Activated naive CD8-positive, alpha-beta T cell treated with anti-CD3 and anti-CD28 coated beads, Interleukin-2, amount 50 U/mL, for 16 hours (primary cell): ENCODE measurements at regions not wholly inside any gene's neighbourhood (a gene's known extent, or its start where the extent isn't known, plus 50 kb on each side); places are given as distances from the start of the nearest gene placed in this dataset.
"Not testable (repeated sequence)": the region's sequence is repeated elsewhere in the genome, so short reads cannot be mapped to it uniquely, and the experiment has no call there.

Source experiments
- DNase-seq: peaks from one replicate; pipeline ENCODE4 v3.0.0-alpha.2; 2020; ENCODE audit warnings: low read depth, low spot score

DNA sequence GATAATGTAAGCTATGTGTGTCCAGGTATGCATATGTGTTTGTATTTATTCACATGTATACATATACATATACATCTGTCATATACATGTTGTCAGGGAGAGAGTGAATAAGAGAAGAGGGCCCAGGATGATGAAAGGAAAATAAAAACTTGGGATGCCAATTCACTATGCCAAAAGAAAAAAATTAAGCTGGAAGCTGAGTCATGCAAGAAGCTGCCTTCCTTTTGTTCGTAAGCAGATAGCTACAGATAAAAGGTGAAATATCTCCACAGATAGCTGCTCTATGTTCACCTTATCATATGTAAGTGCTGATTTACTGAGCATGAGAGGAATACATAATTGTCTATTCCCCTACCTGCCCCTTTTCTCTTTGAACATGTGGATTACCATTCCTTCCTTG lies 579.9 kb downstream of the EPM2A start:
- DNase-seq: no peak

DNA sequence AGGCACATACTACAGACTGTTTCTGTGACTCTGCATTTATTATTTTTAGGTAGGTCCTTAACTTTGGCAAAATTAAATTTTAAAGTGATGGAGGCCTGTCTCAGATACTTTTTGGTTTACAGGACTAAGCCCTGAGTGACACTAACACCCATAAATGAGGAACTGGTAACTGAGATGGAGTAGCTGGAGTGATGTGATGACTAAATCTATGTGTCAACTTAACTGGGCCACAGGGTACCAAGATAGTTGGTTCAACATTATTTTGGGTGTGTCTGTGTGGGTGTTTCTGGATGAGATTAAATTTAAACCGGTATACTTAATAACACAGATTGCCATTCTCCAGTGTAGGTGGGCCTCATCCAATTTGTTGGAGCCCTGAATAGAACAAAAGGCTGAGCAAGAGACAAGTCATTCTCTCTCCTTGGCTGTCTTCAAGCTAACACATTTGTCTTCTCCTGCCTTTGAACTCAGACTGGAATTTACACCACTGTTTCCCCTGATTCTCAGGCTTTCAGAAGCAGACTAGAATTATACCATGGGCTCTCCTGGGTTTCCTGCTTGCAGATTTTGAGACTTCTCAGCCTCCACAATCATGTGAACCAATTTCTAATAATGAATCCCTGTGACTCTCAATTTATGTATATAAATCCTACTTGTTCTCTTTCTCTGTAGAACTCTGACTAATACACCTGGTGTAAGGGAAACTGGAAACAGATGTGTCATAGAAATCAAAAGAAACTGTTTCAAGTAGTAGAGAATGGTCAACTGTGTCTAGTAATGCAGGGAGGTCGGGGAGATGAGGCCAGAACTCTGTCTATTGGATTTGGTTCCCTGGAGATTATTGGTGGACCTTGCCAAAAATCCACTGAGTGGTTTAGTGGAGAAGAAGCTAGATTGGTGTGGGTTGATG lies 579.2 kb downstream of the EPM2A start:
- no peak for DNase-seq

DNA sequence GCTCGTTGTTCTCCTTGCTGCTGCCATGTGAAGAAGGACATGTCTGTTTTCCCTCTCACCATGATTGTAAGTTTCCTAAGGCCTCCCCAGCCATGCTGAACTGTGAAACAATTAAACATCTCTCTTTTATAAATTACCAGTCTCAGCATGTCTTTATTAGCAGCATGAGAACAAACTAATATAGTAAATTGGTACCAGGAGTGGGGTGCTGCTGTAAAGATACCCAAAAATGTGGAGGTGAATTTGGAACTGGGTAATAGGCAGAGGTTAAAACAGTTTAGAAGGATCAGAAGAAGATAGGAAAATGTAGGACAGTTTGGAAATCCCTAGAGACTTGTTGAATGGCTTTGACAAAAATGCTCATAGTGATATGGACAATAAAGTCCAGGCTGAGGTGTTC lies 576.7 kb downstream of the EPM2A start:
- DNase-seq: not testable (repeated sequence)

DNA sequence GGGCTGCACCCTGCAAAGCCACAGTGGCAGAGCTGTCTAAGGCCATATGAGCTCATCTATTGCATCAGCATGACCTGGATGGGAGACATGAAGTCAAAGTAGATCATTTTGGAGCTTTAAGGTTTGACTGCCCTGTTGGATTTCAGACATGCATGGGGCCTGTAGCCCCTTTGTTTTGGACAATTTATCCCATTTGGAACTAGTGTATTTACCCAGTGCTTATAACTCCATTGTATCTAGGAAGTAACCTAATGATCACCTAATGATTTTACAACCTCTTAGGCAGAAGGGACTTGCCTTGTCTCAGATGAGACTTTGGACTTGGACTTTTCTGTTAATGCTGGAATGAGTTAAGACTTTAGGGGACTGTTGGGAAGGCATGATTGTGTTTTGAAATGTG lies 575.4 kb downstream of the EPM2A start:
- DNase-seq: no peak

DNA sequence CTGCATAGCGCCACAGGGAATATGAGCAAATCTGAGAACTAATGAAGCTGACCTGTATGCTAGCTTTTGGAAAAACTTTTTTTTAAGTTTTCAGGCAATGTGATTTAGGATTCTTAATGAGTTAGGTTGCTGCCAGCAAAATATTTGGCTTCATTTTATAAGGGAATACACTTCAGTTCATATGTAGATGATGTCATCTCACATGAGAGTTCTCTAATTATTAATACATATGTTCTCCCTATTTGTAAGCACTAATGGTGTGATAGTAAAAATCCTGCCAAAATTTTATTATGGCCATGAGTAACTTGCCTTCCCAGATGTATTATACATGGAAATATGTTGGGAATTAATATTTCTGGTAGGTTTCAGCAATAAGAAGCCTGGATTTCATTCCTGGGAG lies 573.8 kb downstream of the EPM2A start:
- no peak for DNase-seq

DNA sequence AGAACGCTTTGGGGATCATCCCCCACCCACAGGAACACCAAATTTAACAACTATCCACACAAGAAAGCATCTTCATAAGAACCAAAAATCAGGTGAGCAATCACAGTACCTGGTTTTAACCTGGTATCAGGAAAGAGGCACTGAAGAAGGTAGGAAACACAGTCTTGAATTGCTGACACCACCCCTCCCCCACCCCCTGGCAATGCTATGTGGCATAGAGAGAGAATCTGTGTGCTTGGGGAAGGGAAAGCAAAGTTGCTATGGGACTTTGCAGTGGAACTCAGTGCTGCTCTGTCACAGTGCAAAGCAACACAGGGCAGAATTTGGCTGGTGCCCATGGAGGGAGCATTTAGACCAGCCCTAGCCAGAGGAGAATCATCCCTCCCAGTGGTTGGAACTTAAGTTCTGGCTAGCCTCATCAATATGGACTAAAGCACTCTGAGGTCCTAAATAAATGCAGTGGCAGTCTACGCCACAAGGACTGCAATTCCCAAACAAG lies 565.5 kb downstream of the EPM2A start:
- no peak for DNase-seq

DNA sequence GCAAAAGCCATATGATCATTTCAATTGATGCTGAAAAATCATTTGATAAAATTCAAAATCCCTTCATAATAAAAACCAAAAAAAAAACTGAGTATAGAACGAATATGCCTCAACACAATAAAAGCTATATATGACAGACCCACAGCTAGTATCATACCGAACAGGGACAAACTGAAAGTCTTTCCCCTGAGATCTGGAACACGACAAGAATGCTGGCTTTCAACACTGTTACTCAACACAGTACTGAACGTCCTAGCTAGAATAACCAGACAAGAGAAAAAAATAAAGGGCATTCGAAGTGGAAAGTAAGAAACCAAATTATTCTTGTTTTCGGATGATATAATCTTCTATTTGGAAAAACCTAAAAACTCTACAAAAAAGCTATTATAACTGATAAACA lies 559.9 kb downstream of the EPM2A start:
- no peak for DNase-seq

DNA sequence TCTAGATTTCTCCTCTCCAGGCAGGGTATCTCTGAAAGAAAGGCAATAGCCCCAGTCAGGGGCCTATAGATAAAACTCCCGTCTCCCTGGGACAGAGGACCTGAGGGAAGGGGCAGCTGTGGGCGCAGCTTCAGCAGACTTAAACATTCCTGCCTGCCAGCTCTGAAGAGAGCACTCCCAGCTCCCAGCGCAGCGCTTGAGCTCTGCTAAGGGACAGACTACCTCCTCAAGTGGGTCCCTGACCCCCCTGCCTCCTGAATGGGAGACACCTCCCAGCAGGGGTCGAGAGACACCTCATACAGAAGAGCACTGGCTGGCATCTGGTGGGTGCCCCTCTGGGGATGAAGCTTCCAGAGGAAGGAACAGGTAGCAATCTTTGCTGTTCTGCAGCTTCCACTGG lies 556.9 kb downstream of the EPM2A start:
- DNase-seq: no peak

DNA sequence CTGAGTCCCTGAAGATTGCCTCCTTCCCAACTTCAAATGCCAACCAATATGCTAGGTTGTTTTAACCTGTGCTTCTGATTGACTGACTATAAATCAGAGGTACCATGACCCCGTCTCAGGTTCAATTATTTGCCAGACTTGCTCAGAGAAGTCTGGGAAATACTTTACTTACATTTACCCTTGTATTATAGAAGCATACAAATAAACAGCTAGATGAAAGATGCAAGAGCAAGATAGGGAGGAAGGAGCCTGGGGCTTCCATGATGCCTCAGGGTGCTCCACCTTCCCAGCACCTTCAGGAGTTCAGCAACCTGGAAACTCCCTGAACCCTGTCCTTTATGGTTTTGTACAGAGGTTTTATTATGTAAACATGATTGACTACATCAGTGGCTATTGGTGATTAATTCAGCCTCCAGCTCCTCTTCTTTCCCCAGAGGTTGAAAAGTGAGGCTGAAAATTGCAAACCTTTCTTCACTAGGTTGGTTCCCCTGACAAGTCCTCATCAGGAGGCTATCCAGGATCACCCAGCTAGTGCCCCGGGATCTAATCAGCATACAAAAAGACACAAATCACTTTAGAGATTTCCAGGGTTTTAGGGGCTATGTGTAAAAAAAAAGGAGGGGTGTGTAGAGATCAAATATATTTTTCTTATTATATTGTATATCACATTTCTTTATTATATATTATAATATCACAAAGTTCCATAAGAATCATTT lies 547.7 kb downstream of the EPM2A start:
- no peak for DNase-seq

DNA sequence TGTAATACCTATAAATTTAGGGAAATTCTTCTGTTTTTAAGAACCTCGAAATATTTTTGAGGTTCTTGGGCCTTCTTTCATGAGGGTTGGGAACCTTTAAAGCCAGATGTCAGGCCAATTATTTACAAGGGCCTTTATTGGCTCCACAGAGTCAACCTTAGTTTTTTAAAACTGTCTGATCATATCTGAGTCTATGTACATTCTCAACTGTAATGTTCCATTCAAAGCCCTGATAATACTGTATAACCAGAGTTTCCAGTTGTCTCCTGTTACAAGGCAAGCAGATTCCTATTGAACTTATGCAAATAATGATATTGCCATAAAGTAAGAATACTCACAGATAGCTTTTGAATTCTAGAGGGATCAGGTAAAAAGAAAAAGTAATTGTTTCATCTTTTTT lies 545.5 kb downstream of the EPM2A start:
- DNase-seq: no peak

DNA sequence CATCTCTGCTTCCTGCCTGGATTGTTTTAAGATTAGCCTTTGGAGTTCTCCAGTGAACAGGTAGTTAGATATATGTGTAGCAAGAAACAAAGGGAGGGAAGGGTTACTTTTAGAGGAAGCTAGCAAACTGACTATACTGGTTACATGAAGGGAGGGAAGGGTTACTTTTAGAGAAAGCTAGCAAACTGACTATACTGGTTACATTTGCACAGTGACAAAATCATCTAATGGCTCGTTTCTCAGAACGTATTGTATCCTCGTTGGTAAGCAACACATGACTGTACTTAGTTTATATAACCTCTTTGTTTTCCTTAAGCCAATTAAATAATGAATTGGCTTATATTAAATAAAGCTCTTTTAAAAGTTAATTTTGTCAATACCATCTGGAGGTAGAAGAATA lies 540.9 kb downstream of the EPM2A start:
- DNase-seq: no peak

DNA sequence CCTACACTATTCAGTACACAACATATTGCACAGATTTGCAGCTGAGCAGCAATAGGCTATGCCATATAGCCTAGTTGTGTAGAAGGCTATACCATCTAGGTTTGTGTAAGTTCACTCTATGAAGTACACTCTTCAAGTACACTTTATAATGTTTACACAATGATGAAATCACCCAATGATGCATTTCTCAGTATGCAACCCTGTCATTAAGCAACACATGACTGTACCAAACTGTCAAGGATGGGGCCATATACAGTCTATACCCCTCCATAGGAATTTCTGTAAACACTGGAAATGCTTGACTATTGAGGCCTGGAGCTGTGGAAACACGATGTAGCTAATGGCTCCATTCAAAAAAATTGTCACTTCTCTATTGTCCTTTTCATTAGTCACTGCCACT lies 535.4 kb downstream of the EPM2A start:
- DNase-seq: no peak

DNA sequence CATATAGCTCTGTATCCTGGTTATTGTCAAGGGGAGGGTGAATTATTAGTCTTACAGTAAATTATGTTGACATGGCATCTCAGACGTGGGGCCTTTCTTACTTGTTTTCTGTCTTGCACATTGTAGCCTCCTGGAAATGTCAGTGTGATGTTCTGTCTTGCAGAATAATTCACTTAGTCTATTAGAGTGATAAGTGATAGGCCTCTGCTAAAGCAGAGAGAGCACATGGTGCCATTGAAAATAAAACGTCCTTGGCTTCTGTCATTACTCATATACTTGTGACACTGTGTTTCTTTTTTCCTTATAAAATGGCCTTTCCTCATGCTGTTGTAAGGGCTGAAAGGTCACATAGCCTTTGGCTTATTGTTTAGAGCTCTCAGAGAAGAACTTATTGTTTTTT lies 531.0 kb downstream of the EPM2A start:
- no peak for DNase-seq

DNA sequence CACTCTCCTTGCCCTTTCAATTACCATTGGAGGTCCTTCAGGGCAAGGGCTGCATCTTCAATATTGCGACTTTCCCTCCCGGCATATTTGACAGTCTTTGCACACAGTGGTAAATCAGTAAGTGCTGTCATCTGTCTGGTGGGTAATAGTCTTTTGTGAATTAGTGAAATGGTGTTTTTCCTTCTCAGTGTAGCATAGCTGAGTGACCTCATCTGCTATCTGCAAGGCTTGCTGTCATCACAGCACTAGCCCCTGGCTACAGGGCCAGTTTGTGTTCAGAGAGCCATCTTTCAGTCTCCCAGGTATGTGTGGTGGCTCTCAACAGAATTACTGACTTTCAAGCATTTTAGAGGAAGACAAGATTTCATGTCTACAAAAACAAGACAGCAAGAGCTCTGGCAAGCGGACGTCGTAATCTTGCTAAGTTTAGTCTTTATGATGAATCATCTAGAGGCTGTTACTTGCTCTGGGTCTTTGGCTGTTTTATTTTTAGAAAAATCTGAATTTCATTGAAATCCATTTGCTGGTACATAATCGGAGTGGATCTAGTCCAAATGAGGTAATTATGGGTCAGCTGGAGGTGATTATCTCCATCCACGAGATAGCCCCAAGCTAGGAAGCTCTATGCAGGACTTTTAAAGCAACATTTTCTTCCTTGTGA lies 528.9 kb downstream of the EPM2A start:
- DNase-seq: no peak

DNA sequence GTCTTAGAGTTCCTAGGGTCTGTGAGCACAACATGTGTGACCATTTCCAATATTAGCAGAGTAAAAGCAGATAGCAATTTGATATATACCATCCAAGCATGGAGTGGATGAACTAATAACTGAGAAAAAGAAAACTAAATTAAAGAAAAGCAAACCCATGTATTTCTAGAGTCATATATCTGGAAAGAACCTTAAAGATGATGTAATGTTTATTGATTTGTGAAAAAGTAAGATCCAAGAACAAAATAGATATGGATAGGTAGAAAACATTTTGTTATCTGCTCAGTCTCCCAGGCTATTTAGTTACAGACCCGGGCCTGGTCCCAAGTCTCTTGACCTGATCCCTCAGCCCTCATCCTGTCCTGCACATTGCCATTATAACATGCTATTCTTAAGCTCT lies 526.8 kb downstream of the EPM2A start:
- no peak for DNase-seq

DNA sequence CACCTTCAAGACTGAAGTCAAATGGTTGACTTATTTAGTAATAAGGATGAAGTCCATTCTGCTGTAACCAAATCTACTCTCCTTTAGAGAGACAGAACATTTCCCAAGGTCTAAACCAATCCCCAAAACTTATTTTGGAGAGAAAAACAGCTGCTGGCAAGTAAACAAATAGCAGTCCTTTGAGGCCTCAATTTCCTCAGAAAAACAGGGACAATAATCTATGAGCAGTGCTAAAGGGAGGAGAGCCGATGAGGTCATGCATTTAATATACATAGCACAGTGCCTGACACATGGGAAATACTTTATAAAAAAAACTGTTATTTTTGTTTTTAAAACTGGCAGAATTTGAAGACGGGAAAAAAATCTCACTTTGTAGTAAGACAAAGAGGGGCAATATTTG lies 526.0 kb downstream of the EPM2A start:
- DNase-seq: no peak

DNA sequence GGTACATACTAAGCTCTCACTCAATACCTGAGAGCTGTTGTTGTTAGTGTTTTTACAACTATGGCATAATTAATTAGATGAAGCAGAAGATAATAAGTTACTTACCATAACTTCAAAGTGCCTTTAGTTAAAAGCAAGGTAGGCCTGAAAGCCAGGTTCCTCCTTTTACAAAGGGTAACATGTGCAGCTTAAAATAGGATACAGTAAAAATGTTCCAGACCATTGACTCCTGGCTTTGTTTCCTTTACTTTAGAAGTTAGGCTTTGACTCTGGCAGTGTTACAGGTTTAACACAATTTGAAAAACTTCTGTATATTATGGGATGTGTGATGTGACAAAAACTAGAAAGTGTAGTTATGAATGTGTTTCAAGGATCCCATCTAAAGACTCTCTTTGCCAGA lies 522.5 kb downstream of the EPM2A start:
- no peak for DNase-seq

DNA sequence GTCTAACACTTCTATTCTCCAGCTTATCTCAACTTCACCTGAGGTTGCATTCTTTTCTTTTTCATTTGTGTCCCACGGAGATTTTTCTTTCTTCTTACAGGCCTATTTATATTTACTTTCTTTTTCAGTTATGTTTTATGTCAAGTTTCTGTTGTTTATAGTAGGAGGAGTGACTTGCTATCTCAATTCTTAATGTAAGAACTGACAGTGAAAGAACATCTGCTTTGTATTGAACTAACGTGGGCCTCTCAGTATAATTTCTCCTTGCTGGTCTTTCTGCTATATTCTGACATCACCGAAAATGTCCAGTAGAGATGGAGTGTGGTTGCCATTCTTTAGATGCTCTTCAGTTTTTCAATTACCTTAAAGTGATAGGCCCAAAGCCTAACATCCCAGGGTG lies 521.7 kb downstream of the EPM2A start:
- no peak for DNase-seq

DNA sequence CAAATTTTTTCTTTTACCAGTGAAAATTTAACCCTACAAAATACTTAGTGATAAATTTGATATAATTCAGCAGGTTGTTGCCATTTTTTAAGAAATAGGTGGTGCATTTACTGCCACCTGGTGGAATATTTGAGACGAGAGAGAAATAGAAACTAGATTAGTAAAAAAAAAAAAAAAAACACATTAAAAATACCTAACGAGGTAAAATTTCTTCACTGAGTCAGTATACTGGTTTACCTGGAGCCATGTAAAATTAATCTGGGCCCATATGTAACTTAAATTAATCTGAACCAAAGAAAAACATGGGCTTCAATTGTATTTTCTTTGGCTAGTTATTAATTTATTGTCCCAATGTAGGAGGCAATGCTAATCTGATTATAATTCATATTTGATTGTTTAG lies 520.8 kb downstream of the EPM2A start:
- DNase-seq: no peak

DNA sequence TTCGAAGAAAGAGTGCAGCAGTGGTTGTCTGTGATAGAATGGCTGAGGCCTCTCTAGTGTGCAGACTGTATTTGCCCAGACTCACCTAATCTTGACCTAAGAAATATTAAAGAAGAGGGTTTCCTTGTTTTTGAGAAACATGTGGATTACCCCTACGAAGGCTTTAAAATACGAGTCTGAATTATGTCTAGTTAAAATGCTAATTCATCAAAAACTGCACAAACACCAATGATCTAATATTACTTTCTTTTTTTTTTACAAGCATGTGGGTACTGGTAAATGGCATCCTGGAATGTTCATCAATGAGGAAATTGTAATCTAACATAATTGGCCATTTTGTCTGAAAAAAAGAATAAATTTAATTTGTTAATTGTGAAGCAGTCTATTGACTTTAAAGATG lies 510.9 kb downstream of the EPM2A start:
- DNase-seq: no peak

DNA sequence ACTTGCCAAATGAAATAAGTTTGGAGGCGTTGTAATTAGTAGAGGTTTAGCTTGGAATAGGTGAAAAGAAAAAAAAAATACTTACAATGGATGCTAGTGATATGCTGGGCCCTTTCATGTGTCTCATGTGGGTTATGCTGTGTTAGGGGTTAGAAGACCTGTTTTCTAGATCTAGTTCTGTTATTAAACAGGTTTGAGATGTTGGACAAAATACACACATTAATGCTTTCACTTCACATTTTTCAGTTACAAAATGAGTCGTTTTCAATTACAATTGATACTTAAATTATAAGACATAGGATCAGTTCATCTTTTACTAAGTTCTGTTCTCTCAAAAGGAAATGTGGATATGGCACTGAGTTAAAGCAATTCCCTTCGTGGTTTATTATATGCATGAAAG lies 509.8 kb downstream of the EPM2A start:
- no peak for DNase-seq

DNA sequence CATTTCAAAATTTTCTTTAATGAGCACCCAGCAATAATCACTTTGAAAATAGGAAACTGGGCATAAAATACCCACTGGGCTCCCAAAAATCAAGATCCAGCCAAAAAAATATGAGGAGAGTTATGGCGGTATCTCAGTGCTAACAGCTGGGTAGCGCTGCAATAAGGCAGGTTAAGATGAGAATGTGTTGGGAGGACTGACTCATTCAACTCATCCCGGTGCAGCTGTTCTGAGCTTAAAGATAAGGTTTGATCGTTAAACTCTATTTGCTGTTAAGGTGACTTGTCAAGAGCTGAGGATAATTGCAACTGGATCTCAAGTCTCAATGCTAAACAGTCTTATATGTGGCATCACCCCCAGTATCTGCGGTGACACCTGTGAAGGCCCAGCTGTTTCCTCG lies 507.7 kb downstream of the EPM2A start:
- DNase-seq: no peak
